ENCODE measurements at regions not wholly inside any gene's neighbourhood (a gene's known extent, or its start where the extent isn't known, plus 50 kb on each side); places are given as distances from the start of the nearest gene placed in this dataset.

DNA sequence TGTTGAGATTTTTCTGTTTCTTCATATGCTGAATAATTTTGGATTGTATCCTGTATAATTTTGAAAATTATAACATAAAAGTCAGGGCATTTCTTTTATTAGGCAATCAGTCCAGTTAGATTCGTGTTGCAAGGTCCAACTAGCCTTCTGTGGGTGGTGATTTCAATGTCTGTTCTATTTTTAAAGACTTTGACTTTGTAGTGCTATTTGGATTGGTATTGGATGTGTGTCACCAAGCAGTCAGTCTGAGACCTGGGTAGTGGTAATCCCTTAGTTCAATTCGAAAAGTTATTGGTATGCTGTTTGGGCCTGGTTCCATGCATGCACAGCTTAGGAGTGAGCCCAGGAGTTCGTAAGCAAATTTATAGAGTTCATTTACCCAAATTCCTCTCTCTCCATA, 82.2 kb downstream of the EPDR1 start:
- DNase-seq, result no peak

DNA sequence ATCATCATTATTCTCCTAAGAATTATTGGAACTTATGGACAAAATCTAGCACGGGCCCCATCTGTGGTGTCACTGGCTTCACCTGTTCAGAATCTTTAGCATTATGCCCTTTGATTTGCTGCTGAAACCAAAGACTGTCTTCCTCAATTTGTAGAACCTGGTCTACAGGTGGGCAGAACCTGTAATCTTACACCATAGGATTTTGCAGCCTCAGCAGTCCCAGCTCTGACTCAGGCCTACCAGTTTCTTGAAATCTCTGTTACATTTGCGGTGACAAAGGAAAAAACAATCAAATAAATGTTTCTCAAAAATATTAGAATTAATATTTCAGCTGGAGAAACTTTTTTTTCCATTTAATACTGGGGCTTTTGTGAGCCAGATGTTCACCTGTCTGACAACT, 86.1 kb downstream of the EPDR1 start:
- no peak for DNase-seq

DNA sequence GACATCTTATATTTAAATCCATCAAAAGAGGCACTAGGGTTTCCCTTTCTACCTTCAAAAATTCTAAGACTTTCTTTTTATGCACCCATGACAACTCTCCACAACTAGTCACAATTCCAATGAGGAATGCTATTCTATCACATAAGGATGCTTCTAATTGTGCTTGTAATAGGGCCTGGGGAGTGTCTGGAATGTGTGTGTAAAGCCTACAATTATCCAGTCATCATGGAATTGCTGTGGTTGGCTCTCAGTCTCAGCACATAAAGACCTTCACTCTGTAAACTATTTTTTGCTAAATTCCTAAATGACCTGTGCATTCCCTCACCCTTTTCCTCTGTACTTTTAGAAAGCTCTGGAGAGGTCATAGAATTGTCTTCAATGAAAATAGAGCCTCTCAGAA, 86.7 kb downstream of the EPDR1 start:
- no peak for DNase-seq

DNA sequence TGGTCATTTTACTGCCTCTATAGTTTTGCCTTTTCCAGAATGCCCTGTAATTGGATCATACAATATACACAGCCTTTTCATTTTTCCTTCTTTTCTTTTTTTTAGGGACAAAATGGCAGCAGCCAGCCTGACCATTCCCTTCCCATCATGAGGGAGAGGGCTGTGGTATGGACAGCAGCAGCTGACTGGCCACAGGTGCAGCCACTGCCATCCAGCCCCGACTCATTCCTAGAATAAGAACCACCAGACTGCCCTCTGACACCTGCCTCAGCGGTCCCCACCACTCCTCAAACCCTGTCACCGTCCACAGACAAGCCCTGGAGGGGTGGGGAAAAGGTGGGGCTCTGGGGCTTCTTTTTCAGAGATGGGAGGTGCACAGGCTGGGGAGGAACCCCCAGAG, 92.8 kb downstream of the EPDR1 start:
- no peak for DNase-seq

DNA sequence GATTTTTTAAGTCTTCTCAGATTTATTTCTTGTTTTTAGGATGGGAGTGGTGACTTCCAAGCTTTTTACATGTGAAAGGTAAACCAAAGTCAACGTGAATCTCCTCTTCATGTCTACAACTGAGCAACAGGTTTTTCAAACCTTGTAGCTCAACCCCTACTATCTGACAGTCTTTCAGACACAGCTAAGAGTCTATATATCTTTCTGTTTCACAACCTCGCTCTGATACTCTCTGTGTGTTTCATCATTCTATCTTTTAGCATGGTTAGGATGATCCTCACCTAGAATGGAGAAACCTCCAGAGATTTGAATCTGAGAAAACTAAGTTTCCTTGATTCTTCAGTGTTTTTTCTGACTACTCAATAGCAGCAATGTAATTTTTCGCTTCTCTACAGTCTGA, 96.1 kb downstream of the EPDR1 start:
- no peak for DNase-seq

DNA sequence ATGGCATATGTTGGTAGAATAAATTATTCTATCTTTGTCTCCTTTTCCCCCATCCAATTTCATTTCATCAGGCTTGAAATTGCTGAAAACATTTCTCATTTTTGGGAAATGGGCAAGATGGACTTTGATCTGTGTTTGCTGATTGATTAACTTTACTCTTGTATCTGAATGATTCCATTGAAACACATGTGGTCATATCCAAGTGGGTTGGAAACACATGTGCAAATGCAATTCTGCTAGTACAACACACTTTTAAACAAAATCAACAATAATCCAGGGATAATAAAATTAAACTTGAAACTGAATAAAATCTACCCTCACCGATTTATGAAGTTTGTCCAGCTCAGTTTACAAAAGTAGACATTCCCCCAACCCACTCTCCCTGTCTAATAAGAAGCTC, 96.9 kb downstream of the EPDR1 start:
- no peak for DNase-seq

DNA sequence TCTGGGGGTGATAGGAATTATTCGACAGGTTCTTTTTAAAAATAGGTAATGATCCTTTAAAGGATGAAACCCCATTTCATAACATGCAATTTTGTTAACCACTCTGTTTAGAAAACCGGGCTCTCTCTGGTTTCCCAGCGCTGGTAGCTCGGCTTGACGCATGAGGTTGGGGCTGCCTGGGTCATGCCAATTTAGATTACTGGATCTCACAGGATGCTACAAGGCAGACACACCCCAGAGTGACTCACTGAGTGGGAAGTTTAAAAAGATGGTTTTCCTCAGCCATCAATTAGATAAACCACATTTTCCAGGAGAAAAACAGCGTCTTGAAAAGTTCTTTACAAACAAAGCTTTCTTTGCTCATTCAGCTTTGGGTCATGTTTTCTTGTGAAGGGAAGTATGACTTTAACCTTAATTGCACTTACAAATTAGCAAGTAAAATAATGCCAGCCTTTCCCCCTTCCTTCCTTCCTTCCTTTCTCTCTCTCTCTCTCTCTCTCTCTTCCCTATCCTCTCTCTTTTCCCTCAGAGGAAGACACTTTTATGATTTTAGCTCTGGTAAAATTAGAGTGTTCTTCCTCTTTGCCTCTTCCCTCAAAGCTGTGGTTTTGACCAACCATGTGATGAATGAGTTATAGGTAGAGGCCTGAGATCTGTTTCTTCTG, 99.8 kb downstream of the EPDR1 start:
- DNase-seq, result no peak

DNA sequence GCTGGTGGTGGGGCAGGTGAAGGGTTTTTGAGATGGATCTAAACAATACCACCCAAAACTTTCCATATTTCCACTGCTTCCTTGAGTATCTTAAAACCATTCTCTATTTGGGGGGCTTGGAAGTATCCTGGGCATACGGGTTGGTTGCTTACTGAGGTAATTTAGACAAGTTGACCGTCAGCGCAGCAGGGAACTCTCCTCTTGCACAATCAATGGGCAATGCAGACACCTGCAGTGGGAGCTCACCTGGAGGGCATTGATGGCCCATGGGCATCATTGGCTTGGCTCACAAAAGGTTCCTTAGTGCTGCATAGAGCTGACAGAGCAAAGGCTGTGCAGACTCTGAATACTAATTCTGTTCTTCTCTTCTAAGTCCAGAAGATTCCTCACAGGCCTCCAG, 101.5 kb downstream of the EPDR1 start:
- DNase-seq, result no peak

DNA sequence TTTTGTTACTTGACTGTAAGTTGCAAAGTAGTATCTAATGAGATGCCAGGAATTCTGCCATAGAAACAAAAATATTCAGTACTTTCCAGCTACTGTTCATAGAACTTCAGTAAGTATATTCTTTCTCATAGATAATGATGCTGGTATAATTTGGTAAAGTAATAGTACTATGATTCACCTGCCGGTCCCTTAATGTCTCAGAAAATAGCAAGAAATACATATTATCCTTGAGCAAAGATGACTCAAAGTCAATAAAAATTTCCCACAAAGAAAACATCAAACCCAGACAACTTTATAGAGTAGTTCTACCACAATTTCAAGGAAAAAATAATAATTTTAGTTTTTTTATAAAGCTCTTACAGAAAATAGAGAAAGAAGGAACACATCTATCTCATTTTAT, 105.4 kb downstream of the EPDR1 start:
- DNase-seq, result no peak

DNA sequence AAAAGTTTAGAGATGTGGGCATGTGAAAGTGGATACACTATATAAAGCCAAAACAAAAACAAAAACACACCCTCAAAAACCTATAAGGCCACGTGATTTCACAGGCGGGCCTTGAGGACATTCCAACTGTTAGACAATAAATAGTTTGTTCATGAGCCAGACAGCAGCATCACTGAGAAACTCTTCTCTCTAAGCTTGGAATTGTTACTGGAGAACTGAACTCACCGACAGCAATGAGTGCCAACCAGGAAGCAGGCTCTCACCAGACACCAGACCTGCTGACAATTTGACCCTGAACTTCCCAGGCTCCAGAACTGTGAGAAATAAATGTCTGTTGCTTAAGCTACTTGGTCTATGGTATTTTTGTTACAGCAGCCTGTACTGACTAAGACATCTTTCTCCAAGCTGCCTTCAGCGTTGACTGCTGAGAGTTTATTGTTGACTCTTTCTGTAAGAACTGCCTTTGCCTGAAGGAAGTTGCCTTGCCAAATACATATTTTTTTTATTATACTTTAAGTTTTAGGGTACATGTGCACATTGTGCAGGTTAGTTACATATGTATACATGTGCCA, 107.5 kb downstream of the EPDR1 start:
- no peak for DNase-seq

DNA sequence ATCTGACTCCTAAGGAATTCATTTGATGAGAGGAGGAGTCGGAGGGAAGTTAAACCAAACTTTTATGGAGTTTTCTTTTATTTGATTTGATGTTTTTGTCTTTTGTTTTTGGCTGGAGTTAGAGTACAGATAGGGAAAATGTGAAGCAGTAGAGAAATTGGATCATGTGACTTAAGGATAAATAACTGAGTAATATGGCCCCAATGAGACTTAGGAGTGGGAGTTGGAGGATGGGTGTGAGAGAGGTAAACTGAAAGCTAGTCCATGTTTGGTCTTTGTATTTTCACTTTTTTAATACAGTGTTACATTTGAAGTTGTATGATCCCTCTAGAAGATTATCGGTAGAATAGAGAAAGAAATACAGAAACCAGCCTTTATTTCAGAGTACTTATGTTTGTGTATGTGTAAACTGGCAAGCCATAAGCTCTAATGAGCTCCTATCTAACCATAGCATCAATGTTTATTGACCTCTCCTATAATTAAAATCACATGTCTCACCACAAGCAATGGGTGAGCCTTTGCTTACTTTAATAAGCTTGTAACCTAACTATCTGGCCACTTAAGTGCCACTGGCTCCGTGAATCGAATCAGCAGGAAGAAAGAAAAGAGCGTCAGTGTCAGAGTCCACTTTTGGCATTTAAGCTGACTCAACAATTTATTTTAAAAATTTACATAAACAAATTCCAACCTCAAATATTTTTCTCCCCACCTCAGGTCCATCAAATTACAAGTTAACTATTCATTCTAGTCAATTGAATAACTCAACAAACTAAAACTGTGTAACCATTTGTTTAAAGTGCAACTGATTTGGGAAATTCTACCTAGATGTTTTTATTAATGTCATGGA, 113.8 kb downstream of the EPDR1 start:
- DNase-seq, result no peak

DNA sequence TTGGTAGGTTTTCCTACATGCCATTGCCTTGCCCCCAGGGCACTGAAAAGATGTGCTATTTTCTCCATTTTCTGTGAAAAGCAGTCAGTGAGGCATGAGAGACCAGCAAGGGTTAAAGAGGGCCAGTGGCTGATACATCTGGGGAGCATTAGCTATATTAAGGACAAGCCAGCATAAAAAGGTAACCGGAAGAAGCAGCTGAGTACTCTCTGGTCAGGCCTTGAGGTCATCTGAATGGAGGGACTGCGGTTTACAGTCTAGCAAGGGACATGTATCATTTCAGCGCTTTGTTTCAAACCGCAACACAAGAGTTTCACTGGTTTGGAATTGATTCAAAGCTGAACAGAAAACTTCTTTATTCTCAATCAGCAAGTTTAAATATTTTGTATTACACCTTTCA, 120.4 kb downstream of the EPDR1 start:
- DNase-seq, result no peak

DNA sequence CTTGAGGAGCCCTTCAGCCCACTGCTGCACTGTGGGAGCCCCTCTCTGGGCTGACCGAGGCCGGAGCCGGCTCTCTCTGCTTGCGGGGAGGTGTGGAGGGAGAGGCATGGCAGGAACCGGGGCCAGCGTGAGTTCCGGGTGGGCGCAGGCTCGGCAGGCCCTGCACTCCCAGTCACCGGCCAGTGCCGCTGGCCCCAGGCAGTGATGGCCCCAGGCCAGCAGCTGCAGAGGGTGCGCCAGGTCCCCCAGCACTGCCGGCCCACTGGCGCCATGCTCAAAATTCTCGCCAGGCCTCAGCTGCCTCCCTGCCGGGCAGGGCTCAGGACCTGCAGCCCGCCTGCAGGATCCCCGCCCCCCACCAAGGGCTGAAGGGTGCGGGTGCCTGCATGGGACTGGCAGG, 128.4 kb upstream of the STARD3NL start:
- no peak for DNase-seq

DNA sequence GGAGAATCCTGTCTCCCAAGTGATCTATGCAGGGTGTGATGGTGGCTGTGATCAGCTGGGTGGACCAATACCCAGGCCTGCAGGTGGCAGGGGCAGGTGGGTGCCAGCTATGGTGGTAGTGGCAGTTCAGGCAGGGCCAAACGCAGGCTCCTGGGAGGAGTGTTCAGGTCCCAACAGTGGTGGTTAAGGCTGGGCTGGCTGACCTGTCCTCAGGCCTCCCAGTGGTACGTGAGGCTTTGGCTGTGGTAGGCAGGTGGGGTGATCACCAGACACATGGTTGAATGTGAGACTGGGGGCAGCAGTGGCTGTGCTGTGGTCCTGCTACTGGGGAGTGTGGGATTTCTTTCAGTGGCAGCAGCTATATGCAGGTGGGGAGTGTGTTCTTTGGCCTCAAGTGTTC, 126.7 kb upstream of the STARD3NL start:
- no peak for DNase-seq

DNA sequence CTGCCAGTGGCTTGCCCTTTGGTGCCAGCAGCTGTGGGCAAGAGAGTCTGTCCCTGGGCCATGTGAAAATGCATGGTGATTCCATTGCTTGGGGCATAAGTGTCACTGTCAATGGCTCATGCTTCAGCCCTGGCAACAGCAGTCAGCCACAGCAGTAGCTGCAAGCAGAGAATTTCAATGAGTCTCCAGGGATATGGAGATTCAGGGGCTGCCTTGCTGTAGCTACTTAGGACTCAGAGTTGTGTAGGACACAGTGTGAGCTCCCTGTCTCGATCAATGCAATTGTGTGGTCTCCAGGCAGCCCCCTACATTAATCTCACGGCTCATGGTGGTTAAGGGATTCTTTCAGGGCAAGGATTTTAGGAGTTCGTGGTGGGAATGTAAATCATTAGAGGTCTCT, 126.3 kb upstream of the STARD3NL start:
- no peak for DNase-seq

DNA sequence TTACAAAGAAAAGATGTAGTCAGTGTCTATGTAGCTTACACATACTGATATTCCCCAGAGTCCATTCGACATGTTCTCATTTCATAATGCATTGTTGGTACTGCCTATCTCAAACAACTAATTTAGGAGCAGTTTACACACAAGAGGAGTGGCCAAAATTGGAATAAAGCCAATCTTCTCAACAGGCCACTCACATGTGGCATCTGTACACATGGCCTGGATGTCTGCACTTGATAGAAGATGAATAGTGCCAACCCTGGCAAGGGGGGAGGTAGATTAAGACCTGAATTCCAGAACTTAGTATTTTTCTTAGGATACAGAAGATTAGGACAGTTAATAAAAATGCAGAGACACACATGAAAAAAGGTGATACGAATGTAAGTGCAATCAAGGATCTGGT, 125.3 kb upstream of the STARD3NL start:
- DNase-seq, result no peak

DNA sequence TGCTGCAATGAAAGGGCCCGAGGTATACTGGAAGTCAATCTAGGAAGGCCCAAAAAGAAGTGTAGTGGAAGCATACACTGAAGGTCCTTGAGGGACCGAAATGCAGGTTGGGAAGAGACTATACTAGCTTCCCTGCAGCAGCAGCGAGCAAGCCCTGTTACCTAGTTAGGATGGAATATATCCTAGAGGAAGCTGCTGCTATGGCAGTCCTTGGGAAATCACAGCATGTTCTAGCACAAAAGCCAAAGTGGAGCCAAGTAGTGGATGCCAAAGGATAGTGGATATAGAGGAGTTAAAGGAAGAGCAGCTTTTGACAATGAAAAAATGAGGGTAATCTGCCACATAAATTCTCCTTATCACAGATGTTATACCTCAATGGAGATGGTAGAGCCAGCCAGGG, 123.8 kb upstream of the STARD3NL start:
- DNase-seq, result no peak

DNA sequence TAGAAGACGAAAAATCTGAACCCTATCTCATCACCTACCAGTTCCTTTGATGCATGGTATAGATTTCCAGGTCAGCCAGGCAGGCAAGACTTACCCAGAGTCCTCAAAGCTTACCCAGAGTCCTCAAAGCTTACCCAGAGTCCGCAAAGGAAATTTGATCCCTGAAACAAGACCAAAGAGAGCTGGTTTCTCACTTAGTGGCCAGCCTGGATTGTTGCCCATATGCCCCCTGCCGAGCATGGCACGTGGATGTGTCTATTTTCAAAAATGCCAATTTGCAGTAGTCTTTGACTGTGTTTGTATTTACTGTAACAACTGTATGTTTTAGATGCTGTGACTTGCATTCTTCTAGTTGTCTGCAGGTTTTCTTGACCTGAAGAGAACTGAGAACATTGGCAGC, 120.2 kb upstream of the STARD3NL start:
- no peak for DNase-seq

DNA sequence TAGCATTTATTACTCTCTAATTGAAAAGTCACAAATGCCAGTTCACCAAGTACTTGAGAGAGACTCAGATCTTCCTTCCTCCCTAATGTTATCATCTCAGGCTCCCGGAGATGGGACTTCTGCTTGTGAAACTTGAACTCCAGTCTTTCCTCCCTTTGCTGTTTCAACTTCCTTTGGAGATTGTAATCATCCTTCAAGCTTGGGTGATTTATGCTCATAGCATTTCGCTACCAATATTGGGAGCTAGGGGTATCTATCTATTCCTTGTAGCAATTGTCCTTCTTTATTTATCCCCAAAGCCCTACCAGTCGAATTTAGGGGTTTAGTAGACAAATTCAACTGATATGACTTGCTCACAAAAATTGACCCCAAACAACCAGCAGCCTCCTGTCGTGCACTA, 117.9 kb upstream of the STARD3NL start:
- no peak for DNase-seq

DNA sequence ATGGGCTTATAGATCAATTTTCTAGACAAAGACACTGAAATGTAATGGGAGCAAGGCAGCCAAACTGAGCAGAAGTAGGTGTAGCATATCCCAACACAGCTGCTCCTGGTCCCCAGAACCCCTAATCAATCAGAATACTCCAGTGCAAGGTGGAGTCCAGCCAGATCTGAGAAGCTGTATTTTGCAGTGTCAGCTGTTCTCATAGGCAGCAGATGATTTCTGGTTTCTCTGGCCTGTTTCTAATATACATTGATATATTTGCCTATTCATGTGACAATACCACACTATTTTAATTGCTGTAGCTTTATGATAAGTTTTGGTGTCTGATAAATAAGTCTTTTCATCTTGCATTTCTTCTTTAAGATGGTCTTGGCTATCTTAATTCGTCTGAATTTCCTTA, 117.4 kb upstream of the STARD3NL start:
- DNase-seq, result no peak

DNA sequence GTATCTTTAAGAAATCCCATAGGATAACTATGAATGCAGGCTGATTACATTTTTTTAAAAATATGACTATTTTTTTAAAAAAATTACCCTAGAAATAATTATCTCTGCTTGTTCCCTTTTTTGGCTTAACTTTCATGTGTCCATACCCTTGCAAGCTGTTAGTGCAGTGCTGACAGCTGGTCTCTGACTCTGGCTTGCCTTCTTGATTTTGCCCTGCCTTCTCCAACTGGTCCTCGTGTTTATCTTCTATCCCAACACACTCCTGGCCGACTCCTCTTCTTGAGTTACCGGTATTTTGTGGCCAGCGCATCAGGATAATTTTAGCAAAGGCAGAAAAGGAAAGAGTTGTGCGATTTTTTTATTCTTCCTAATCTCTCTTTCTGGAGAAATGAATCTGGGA, 111.7 kb upstream of the STARD3NL start:
- no peak for DNase-seq

DNA sequence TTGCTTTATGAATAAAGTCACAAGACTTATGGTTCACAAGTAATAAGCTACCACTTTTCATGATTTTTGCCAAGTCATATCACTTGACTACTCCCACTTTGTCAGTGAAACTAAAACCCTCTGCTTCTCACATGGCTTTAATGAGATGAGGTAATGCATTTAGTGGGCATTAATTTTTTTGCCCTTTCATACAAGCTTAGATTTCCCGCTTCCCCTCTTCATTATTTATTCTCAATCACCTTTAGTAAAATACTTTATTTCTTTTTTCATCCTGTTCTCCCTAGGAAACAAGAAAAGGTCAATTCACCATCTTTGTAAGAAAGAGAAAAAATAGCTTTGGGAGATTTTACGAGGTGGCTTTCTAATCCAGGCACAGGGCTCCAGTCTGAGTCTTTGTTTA, 109.6 kb upstream of the STARD3NL start:
- DNase-seq, result no peak

DNA sequence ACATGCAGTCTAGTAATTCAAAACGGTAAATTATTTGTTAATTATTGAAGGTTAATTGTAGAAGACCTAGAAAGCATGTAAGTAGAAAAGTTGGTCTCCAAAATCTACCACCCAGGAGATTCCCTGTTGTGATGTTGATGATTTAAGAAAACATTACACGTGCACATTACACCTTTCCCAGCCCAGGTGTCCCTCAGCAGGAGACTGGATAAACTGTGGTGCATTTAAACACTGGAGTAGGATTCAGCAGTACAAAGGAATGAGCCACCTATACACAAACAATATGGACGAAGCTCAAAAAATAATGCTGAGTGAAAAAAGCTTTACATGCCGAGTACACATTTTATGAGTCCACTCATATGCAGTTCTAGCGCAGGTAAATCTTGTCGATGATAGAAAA, 109.0 kb upstream of the STARD3NL start:
- DNase-seq, result no peak

DNA sequence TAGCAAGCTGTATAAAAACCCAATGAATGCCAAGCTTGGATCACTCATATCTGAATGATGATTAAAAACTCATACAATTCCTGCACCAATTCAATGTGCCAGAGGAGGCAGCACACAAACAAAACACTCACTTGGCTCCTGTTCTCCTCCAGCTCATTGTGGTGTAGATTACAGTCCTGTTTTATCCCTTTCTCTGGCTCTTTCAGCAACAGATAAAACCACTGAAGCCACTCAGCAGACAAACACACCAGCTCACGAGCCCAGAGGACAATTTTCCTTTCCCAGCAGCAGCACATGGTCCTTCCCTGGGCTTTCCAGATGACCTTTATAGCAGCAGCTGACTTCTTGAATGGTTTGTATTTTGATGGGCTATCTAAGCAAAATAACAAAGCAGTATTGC, 107.3 kb upstream of the STARD3NL start:
- DNase-seq, result no peak

DNA sequence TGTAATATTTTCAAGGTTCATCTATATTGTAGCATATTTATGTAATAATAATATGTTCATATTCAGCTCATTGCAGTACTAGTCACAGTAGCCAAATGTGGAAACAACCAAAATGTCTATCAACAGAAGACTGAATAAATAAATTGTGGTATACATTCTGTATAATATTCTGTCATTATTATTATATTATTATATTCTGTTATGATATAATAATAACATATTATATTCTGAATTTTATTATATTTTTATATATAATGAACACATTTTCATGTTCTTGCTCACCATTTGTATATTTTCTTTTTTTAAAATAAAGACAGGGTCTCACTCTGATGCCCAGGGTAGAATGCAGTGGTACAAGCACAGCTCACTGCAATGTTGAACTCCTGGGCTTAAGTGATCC, 91.2 kb upstream of the STARD3NL start:
- no peak for DNase-seq
